ENCODE measurements at regions not wholly inside any gene's neighbourhood (a gene's known extent, or its start where the extent isn't known, plus 50 kb on each side); places are given as distances from the start of the nearest gene placed in this dataset.
"Not testable (repeated sequence)": the region's sequence is repeated elsewhere in the genome, so short reads cannot be mapped to it uniquely, and the experiment has no call there.

DNA sequence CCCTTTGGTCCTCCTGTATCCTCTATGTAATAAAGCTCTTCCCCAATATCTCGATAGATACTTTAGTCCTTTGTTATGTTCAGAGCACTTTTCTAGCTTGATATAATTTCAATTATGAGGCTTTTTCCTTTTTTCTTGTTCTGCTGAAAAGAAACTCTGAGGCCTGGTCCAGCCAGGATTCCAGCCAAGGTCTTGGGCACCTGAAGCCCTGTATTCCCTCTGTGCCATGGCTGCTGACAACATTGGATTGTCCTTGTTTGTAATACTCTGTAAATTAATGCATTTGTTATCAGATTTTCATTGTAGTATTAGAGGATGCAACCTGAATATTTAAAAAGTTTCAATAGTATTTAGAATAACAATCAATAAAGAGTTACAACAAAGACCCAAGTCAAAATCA, 67.9 kb upstream of the ADAMTS5 start:
- H3K36me3 Mint-ChIP-seq (ENCODE audit: low read depth) = no peaks in the 10 kb centered on the region
- H3K27me3 Mint-ChIP-seq (ENCODE audit: low read depth) = no peaks in the 10 kb centered on the region
- H3K9me3 Mint-ChIP-seq = no peaks in the 10 kb centered on the region
- H3K4me1 Mint-ChIP-seq = peaks cover 10% of the 10 kb centered on the region
- no peak overlapping the region for H3K4me3 Mint-ChIP-seq
- H3K27ac Mint-ChIP-seq = no peak overlapping the region
- TF ChIP-seq, protein P1, sequence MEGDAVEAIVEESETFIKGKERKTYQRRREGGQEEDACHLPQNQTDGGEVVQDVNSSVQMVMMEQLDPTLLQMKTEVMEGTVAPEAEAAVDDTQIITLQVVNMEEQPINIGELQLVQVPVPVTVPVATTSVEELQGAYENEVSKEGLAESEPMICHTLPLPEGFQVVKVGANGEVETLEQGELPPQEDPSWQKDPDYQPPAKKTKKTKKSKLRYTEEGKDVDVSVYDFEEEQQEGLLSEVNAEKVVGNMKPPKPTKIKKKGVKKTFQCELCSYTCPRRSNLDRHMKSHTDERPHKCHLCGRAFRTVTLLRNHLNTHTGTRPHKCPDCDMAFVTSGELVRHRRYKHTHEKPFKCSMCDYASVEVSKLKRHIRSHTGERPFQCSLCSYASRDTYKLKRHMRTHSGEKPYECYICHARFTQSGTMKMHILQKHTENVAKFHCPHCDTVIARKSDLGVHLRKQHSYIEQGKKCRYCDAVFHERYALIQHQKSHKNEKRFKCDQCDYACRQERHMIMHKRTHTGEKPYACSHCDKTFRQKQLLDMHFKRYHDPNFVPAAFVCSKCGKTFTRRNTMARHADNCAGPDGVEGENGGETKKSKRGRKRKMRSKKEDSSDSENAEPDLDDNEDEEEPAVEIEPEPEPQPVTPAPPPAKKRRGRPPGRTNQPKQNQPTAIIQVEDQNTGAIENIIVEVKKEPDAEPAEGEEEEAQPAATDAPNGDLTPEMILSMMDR (IDR thresholded peaks at IDR 0.05; ENCODE audit: unreplicated experiment in 3 of 3) = no peak

DNA sequence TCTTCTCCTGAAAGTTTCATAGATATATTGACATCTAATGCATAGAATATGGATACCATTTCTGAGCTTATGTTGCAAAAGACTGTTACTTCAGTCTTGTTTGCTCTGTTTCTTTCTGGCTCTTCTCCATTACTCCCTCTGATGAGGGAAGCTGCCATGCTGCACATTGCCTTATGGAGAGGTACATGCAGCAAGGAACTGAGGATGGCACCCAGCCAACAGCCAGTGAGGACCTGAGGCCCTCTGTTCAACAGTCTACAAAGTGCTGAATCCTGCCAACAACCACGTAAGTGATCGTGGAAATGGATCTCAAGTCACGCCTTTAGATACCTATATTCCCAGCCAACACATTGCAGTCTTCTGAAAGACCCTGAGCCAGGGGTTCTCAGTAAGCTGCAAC, 66.6 kb upstream of the ADAMTS5 start:
- Mint-ChIP-seq H3K27ac (no peak overlapping the region), H3K9me3 (no peaks in the 10 kb centered on the region), H3K4me1 (peaks cover 10% of the 10 kb centered on the region), H3K4me3 (no peak overlapping the region), H3K36me3 (ENCODE audit: low read depth) (no peaks in the 10 kb centered on the region), H3K27me3 (ENCODE audit: low read depth) (no peaks in the 10 kb centered on the region)
- TF ChIP-seq, protein P1 (IDR thresholded peaks at IDR 0.05; ENCODE audit: unreplicated experiment in 3 of 3) = no peak

DNA sequence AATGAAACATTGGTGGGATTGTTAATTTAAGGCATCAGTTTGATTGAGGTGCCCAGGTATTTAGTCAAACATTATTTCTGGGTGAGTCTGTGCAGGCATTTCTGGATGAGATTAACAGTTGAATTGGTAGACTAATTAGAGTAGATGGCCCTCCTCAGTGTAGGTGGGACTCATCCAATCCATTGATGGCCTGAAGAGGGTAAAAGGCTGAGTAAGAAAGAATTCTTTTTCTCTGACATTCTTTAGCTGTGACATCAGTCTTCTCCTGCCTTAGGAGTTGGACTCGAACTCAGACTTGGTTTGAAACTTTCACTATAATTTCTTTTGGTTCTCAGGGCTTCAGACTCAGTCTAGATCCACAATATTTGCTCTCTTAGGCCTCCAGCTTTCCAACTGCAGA, 59.6 kb upstream of the ADAMTS5 start:
- Mint-ChIP-seq H3K36me3 (ENCODE audit: low read depth) (no peaks in the 10 kb centered on the region), H3K9me3 (no peaks in the 10 kb centered on the region), H3K4me3 (no peak overlapping the region), H3K4me1 (peaks cover 18% of the 10 kb centered on the region), H3K27ac (no peak overlapping the region), H3K27me3 (ENCODE audit: low read depth) (no peaks in the 10 kb centered on the region)
- TF ChIP-seq, protein P1 (IDR thresholded peaks at IDR 0.05; ENCODE audit: unreplicated experiment in 3 of 3) = no peak

DNA sequence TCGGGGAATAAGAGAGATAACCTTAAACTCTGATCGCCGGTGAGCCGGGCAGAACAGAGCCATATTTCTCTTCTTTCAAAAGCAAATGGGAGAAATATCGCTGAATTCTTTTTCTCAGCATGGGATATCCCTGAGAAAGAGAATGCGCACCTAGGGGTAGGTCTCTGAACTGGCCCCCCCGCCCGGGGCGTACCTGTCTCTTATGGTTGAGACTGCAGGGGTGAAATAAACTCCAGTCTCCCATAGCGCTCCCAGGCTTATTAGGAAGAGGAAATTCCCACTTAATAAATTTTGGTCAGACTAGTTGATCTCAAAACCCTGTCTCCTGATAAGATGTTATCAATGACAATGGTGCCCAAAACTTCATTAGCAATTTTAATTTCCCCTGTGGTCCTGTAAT, 58.8 kb upstream of the ADAMTS5 start:
- not testable (repeated sequence) for H3K36me3 Mint-ChIP-seq (ENCODE audit: low read depth); H3K27ac Mint-ChIP-seq; H3K27me3 Mint-ChIP-seq (ENCODE audit: low read depth); H3K4me3 Mint-ChIP-seq; H3K9me3 Mint-ChIP-seq
- H3K4me1 Mint-ChIP-seq = peaks cover 20% of the 10 kb centered on the region

DNA sequence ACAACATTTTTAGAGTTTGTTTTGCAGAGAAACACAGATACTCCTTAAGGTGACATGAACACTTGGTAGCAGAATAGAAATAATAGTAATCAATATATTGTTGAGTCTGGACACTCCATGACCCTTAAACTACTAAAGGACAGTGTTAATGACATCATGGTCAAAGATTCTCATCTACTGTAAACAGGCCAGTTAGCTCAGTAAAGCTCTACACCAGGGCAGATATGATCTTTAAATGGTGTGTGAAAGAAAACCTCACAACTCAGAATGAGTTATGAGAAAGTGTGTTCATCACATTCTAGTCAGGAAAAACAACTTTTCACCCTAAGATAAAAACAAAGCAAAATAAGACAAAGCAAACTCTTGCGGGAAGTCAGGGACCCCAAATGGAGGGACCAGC, 58.1 kb upstream of the ADAMTS5 start:
- no peaks in the 10 kb centered on the region for H3K27me3 Mint-ChIP-seq (ENCODE audit: low read depth)
- no peak overlapping the region for H3K27ac Mint-ChIP-seq
- no peaks in the 10 kb centered on the region for H3K9me3 Mint-ChIP-seq
- H3K4me1 Mint-ChIP-seq = peaks cover 20% of the 10 kb centered on the region
- TF ChIP-seq, protein P1 (IDR thresholded peaks at IDR 0.05; ENCODE audit: unreplicated experiment in 3 of 3) = no peak
- H3K4me3 Mint-ChIP-seq = no peak overlapping the region
- H3K36me3 Mint-ChIP-seq (ENCODE audit: low read depth) = no peaks in the 10 kb centered on the region

DNA sequence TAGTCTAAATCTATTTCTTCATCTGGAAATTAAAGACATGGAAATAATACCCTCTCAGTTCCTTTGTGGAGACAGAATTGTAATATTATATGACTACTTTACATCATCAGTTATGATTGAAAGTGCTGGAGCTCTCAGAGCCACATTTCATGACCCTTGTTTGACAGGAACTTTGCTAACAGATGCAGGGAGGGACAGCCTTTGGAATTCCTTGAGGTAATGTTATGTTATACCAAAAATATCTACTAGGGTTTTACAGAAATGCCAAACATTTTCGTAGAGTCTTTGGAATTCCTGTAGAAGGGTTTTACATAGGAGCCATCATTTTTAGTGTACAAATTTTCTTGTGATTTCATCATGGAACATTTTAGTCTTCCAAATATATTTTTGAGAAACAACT, 57.4 kb upstream of the ADAMTS5 start:
- TF ChIP-seq, protein P1 (IDR thresholded peaks at IDR 0.05; ENCODE audit: unreplicated experiment in 3 of 3) = no peak
- no peaks in the 10 kb centered on the region for H3K27me3 Mint-ChIP-seq (ENCODE audit: low read depth)
- H3K4me1 Mint-ChIP-seq = peaks cover 20% of the 10 kb centered on the region
- no peak overlapping the region for H3K4me3 Mint-ChIP-seq
- H3K36me3 Mint-ChIP-seq (ENCODE audit: low read depth) = no peaks in the 10 kb centered on the region
- peak overlapping the region; percentile 19 to 82 (median 73) for H3K27ac Mint-ChIP-seq
- H3K9me3 Mint-ChIP-seq = no peaks in the 10 kb centered on the region

Data from nephron (organoid).